ENCODE measurements at regions not wholly inside any gene's neighbourhood (a gene's known extent, or its start where the extent isn't known, plus 50 kb on each side); places are given as distances from the start of the nearest gene placed in this dataset.

DNA sequence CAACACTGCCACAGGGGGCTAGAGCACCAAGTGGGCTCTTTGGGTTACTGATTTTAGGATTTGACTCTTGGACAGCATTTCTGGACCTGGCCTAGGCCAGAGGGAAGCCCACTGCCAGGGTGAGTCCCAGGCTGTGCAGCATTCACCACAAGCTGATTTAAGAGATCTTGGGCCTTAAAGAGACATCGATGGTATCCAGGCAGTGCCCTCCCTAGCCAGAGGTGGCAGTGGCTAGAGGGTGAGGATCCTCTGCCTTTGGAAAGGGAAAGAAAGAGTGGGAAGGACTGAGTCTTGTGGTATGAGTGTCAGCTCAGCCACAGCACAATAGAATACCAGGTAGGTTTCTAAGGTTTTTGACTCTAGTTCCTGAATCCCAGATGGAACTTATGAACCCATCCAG is 613.9 kb downstream of the FAT4 start:
- DNase-seq (ENCODE audit: low read depth in 1 of 2, low spot score in 1 of 2), result no peak
- TF ChIP-seq SPI1 (IDR thresholded peaks at IDR 0.05; ENCODE audit: borderline replicate concordance, low read depth) (no peak), POLR2AphosphoS5 (IDR thresholded peaks at IDR 0.05; ENCODE audit: low read depth) (no peak), GABPA (IDR thresholded peaks at IDR 0.05; ENCODE audit: low read depth) (no peak)
- TF ChIP-seq, protein P1, sequence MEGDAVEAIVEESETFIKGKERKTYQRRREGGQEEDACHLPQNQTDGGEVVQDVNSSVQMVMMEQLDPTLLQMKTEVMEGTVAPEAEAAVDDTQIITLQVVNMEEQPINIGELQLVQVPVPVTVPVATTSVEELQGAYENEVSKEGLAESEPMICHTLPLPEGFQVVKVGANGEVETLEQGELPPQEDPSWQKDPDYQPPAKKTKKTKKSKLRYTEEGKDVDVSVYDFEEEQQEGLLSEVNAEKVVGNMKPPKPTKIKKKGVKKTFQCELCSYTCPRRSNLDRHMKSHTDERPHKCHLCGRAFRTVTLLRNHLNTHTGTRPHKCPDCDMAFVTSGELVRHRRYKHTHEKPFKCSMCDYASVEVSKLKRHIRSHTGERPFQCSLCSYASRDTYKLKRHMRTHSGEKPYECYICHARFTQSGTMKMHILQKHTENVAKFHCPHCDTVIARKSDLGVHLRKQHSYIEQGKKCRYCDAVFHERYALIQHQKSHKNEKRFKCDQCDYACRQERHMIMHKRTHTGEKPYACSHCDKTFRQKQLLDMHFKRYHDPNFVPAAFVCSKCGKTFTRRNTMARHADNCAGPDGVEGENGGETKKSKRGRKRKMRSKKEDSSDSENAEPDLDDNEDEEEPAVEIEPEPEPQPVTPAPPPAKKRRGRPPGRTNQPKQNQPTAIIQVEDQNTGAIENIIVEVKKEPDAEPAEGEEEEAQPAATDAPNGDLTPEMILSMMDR (IDR thresholded peaks at IDR 0.05; ENCODE audit: insufficient read depth, low read length), result no peak
- TF ChIP-seq, protein P2, sequence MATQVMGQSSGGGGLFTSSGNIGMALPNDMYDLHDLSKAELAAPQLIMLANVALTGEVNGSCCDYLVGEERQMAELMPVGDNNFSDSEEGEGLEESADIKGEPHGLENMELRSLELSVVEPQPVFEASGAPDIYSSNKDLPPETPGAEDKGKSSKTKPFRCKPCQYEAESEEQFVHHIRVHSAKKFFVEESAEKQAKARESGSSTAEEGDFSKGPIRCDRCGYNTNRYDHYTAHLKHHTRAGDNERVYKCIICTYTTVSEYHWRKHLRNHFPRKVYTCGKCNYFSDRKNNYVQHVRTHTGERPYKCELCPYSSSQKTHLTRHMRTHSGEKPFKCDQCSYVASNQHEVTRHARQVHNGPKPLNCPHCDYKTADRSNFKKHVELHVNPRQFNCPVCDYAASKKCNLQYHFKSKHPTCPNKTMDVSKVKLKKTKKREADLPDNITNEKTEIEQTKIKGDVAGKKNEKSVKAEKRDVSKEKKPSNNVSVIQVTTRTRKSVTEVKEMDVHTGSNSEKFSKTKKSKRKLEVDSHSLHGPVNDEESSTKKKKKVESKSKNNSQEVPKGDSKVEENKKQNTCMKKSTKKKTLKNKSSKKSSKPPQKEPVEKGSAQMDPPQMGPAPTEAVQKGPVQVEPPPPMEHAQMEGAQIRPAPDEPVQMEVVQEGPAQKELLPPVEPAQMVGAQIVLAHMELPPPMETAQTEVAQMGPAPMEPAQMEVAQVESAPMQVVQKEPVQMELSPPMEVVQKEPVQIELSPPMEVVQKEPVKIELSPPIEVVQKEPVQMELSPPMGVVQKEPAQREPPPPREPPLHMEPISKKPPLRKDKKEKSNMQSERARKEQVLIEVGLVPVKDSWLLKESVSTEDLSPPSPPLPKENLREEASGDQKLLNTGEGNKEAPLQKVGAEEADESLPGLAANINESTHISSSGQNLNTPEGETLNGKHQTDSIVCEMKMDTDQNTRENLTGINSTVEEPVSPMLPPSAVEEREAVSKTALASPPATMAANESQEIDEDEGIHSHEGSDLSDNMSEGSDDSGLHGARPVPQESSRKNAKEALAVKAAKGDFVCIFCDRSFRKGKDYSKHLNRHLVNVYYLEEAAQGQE (IDR thresholded peaks at IDR 0.05; ENCODE audit: insufficient replicate concordance, low read depth), result no peak
- Histone ChIP-seq H3K27ac (replicated peaks) (no peak overlapping the region), H3K27me3 (ENCODE audit: insufficient read depth, poor library complexity, severe bottlenecking) (no peaks in the 10 kb centered on the region), H3K4me3 (replicated peaks; ENCODE audit: insufficient read depth, low read length) (no peak overlapping the region)

DNA sequence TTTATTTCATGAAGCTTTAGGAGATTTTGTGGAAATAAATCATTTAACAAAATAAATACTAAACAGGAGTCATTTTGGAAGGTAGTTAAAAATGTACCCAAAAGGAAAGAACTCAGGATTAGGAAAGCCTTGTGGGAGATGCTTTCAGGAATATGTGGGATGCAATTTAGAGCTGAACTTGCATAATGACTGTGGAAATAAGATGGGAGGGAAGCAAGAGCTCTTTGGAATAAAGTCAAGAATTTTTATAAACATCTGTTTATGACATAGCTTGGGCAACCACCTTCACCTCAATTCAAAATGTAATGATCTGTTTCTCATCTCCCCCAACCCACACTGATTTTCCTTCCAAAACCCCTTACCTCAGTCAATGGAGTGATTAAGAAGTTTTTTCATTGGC is 623.8 kb downstream of the FAT4 start:
- DNase-seq (ENCODE audit: low read depth in 1 of 2, low spot score in 1 of 2), result no peak
- TF ChIP-seq SPI1 (IDR thresholded peaks at IDR 0.05; ENCODE audit: borderline replicate concordance, low read depth), result no peak
- TF ChIP-seq, protein P2 (IDR thresholded peaks at IDR 0.05; ENCODE audit: insufficient replicate concordance, low read depth), result no peak
- no peak for TF ChIP-seq POLR2AphosphoS5 (IDR thresholded peaks at IDR 0.05; ENCODE audit: low read depth)
- TF ChIP-seq GABPA (IDR thresholded peaks at IDR 0.05; ENCODE audit: low read depth), result no peak
- TF ChIP-seq, protein P1 (IDR thresholded peaks at IDR 0.05; ENCODE audit: insufficient read depth, low read length), result no peak
- Histone ChIP-seq H3K4me3 (replicated peaks; ENCODE audit: insufficient read depth, low read length) (no peak overlapping the region), H3K27me3 (ENCODE audit: insufficient read depth, poor library complexity, severe bottlenecking) (no peaks in the 10 kb centered on the region), H3K27ac (replicated peaks) (no peak overlapping the region)

DNA sequence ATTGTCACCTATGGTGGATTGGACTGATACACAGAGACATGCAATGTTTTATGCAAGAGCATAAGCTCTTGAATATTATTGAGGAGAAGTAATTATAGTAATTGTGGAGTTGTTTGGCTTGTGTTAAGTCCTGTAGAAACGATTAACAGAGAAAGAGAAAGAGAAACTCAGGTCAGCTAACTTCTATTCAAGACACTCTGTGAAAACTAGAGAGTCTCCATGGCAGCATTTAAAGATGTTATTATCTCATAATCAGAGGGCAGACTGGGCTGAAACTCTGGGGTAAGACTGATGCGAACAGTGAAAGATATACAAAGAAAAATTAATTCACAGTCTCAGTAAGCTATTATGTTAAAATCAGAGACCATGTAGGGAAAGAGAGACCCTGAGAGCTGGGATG is 625.7 kb downstream of the FAT4 start:
- TF ChIP-seq SPI1 (IDR thresholded peaks at IDR 0.05; ENCODE audit: borderline replicate concordance, low read depth) (no peak), GABPA (IDR thresholded peaks at IDR 0.05; ENCODE audit: low read depth) (no peak), POLR2AphosphoS5 (IDR thresholded peaks at IDR 0.05; ENCODE audit: low read depth) (no peak)
- TF ChIP-seq, protein P1 (IDR thresholded peaks at IDR 0.05; ENCODE audit: insufficient read depth, low read length), result no peak
- TF ChIP-seq, protein P2 (IDR thresholded peaks at IDR 0.05; ENCODE audit: insufficient replicate concordance, low read depth), result no peak
- Histone ChIP-seq H3K4me3 (replicated peaks; ENCODE audit: insufficient read depth, low read length) (no peak overlapping the region), H3K27me3 (ENCODE audit: insufficient read depth, poor library complexity, severe bottlenecking) (no peaks in the 10 kb centered on the region), H3K27ac (replicated peaks) (no peak overlapping the region)
- no peak for DNase-seq (ENCODE audit: low read depth in 1 of 2, low spot score in 1 of 2)

Data from HL-60 (cell line).